ENCODE measurements at regions not wholly inside any gene's neighbourhood (a gene's known extent, or its start where the extent isn't known, plus 50 kb on each side); places are given as distances from the start of the nearest gene placed in this dataset.

DNA sequence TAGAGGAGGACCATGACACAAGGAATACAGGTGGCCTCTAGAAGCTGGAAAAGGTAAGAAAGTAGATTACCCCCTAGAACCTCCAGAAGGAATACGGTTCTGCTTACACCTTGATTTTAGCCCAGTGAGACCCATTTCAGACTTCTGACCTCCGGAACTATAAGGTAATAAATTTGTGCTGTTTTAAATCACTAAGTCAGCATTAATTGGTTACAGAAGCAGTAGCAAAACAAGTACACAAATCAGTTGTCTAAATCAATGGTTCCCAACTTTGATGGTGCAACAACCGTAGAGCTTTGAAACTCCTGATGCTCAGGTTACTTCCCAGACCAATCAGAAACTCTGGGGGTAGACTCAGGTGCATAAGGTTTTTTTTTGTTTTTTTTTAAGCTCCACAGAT, 113.6 kb downstream of the RTL9 start:
- no peak overlapping the region for H4K5ac ChIP-seq (ENCODE audit: low read length)
- no peak overlapping the region for H3K4me2 ChIP-seq (ENCODE audit: low read length)
- H3K27me3 ChIP-seq (ENCODE audit: insufficient read depth, low read length, poor library complexity), result no peaks in the 10 kb centered on the region
- no peak overlapping the region for H3K9ac ChIP-seq (ENCODE audit: low read length)
- no peak overlapping the region for H3K56ac ChIP-seq (ENCODE audit: low read length)
- no peak overlapping the region for H3K4me3 ChIP-seq (ENCODE audit: low read length)
- H3K23ac ChIP-seq (ENCODE audit: low read length), result no peak overlapping the region
- no peak overlapping the region for H2BK15ac ChIP-seq (replicated peaks; ENCODE audit: low read depth)
- H3K4ac ChIP-seq (ENCODE audit: low read depth, low read length), result no peak overlapping the region
- H2BK5ac ChIP-seq (ENCODE audit: low read length), result no peak overlapping the region
- H2BK120ac ChIP-seq (ENCODE audit: low read depth, low read length), result no peak overlapping the region
- H3K36me3 ChIP-seq (ENCODE audit: control insufficient read depth, insufficient read depth, low read length), result no peaks in the 10 kb centered on the region
- no peak overlapping the region for H3K18ac ChIP-seq (ENCODE audit: low read length)
- no peaks in the 10 kb centered on the region for H3K79me1 ChIP-seq (ENCODE audit: low read length)
- no peaks in the 10 kb centered on the region for H3K79me2 ChIP-seq (ENCODE audit: control insufficient read depth, insufficient read depth, low read length)
- WGBS (ENCODE audit: extremely low coverage, insufficient coverage, low lambda C conversion rate), result no CpG with 5 or more reads among the region's 3 CpGs
- no peak overlapping the region for H2AK5ac ChIP-seq (ENCODE audit: low read length)
- H4K8ac ChIP-seq (ENCODE audit: low read depth, low read length), result no peak overlapping the region
- H3K27ac ChIP-seq (ENCODE audit: low read depth, low read length), result no peak overlapping the region
- no peak for DNase-seq
- H3K4me1 ChIP-seq (ENCODE audit: control insufficient read depth, low read depth, low read length), result no peaks in the 10 kb centered on the region

DNA sequence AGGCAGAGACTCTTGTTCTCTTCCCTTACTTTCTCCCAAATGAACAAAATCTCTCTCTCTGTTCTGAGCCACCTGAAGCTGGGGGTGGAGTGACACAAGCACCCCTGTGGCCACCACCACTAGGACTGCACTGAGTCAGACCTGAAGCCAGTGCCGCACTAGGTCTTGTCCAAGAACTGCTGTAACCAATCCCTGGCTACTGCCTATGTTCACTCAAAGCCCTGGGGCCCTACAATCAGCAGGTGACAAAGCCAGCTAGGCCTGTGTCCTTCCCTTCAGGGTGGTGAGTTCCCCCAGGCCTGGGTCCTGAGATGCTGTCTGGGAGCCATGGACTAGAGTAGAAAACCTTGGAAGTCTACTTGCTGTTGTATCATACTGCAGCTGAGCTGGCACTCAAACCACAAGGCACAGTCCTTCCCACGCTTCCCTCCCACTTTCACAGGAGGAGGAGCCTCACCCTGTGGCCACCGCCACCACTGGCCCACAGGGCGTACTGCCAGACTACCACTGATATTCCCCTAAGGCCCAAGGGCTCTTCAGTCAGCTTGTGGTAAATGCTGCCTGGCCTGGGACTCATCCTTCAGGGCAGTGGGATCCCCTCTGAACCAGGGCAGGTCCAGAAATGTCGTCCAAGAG, 119.1 kb downstream of the RTL9 start:
- no CpG with 5 or more reads among the region's 5 CpGs for WGBS (ENCODE audit: extremely low coverage, insufficient coverage, low lambda C conversion rate)
- DNase-seq, result peak; percentile 2

DNA sequence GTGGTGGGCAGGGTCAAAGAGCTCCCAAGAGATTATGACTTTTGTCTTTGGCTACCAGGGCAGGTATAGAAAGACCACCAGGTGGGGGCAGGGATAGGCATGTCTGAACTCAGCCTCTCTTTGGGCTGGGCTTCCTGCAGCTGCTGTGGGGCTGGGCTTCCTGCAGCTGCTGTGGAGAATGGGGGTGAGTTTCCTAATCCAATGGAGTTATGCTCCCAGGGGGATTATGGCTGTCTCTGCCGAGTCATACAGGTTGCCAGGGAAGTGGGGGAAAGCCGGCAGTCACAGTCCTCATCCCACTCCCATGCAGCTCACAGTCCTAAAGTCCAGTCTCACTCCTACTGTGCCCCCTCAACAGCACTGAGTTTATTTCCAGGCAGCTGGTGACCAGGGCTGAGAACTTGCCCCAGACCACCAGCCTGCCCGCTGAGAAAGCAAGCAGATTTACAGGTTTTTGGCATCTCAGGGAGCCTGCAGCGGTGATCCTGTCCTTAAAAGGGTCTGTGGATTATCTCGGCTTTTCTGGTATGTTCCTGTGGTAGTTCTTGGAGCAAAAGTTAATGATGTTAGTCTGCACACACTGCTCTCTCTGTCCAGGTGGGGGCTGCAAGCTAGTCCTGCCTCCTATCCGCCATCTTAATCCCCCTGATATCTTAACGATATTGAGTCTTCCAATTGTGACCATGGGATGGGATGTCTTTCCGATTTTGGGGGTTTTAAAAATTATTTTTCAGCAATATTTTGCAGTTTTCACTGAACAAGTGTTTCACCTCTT, 133.4 kb downstream of the RTL9 start:
- Histone ChIP-seq H3K79me1 (ENCODE audit: low read length) (no peaks in the 10 kb centered on the region), H3K4me3 (ENCODE audit: low read length) (no peak overlapping the region), H2BK5ac (ENCODE audit: low read length) (no peak overlapping the region), H4K5ac (ENCODE audit: low read length) (no peak overlapping the region), H3K23ac (ENCODE audit: low read length) (no peak overlapping the region), H4K8ac (ENCODE audit: low read depth, low read length) (no peak overlapping the region), H3K18ac (ENCODE audit: low read length) (no peak overlapping the region), H2BK120ac (ENCODE audit: low read depth, low read length) (no peak overlapping the region), H3K79me2 (ENCODE audit: control insufficient read depth, insufficient read depth, low read length) (no peaks in the 10 kb centered on the region), H3K27me3 (ENCODE audit: insufficient read depth, low read length, poor library complexity) (no peaks in the 10 kb centered on the region), H3K4me2 (ENCODE audit: low read length) (no peak overlapping the region), H3K9ac (ENCODE audit: low read length) (no peak overlapping the region), H3K36me3 (ENCODE audit: control insufficient read depth, insufficient read depth, low read length) (no peaks in the 10 kb centered on the region), H2AK5ac (ENCODE audit: low read length) (no peak overlapping the region), H3K56ac (ENCODE audit: low read length) (no peak overlapping the region), H3K27ac (ENCODE audit: low read depth, low read length) (no peak overlapping the region), H3K4ac (ENCODE audit: low read depth, low read length) (no peak overlapping the region), H2BK15ac (replicated peaks; ENCODE audit: low read depth) (no peak overlapping the region), H3K4me1 (ENCODE audit: control insufficient read depth, low read depth, low read length) (no peaks in the 10 kb centered on the region)
- no CpG with 5 or more reads among the region's 8 CpGs for WGBS (ENCODE audit: extremely low coverage, insufficient coverage, low lambda C conversion rate)
- DNase-seq, result no peak

More for the DNA sequence above, 119.1 kb downstream of the RTL9 start:
- Histone ChIP-seq H4K5ac (ENCODE audit: low read length) (no peak overlapping the region), H3K23ac (ENCODE audit: low read length) (no peak overlapping the region), H2BK120ac (ENCODE audit: low read depth, low read length) (no peak overlapping the region), H2BK15ac (replicated peaks; ENCODE audit: low read depth) (no peak overlapping the region), H3K56ac (ENCODE audit: low read length) (no peak overlapping the region), H3K27me3 (ENCODE audit: insufficient read depth, low read length, poor library complexity) (no peaks in the 10 kb centered on the region), H2BK5ac (ENCODE audit: low read length) (no peak overlapping the region), H3K79me2 (ENCODE audit: control insufficient read depth, insufficient read depth, low read length) (no peaks in the 10 kb centered on the region), H3K4ac (ENCODE audit: low read depth, low read length) (no peak overlapping the region), H4K8ac (ENCODE audit: low read depth, low read length) (no peak overlapping the region), H3K18ac (ENCODE audit: low read length) (no peak overlapping the region), H3K4me2 (ENCODE audit: low read length) (no peak overlapping the region), H3K4me3 (ENCODE audit: low read length) (no peak overlapping the region), H2AK5ac (ENCODE audit: low read length) (no peak overlapping the region), H3K36me3 (ENCODE audit: control insufficient read depth, insufficient read depth, low read length) (no peaks in the 10 kb centered on the region), H3K4me1 (ENCODE audit: control insufficient read depth, low read depth, low read length) (no peaks in the 10 kb centered on the region), H3K79me1 (ENCODE audit: low read length) (no peaks in the 10 kb centered on the region), H3K27ac (ENCODE audit: low read depth, low read length) (no peak overlapping the region), H3K9ac (ENCODE audit: low read length) (no peak overlapping the region)

DNA sequence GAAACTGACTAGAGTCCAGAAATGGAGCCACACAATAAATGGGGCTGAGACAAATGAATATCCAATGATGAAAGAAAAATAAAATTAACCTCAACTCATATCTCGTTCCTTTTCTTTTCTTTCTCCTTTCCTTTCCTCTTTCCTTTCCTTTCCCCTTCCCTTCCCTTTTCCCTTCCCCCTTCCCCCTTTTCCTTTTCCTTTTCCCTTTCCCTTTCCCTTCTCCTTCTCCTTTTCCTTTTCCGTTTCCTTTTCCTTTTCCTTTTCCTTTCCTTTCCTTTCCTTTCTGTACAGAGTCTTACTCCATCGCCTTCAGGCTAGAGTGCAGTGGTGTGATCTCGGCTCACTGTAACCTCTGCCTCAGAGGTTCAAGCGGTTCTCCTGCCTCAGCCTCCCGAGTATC, 146.3 kb downstream of the RTL9 start:
- H3K27me3 ChIP-seq (ENCODE audit: insufficient read depth, low read length, poor library complexity), result no peaks in the 10 kb centered on the region
- H3K27ac ChIP-seq (ENCODE audit: low read depth, low read length), result no peak overlapping the region
- no peak overlapping the region for H3K4me3 ChIP-seq (ENCODE audit: low read length)
- no peaks in the 10 kb centered on the region for H3K4me1 ChIP-seq (ENCODE audit: control insufficient read depth, low read depth, low read length)
- no peak overlapping the region for H3K4ac ChIP-seq (ENCODE audit: low read depth, low read length)
- no peak overlapping the region for H3K18ac ChIP-seq (ENCODE audit: low read length)
- H2BK15ac ChIP-seq (replicated peaks; ENCODE audit: low read depth), result no peak overlapping the region
- no peak overlapping the region for H3K23ac ChIP-seq (ENCODE audit: low read length)
- H3K9ac ChIP-seq (ENCODE audit: low read length), result no peak overlapping the region
- H2BK120ac ChIP-seq (ENCODE audit: low read depth, low read length), result no peak overlapping the region
- WGBS (ENCODE audit: extremely low coverage, insufficient coverage, low lambda C conversion rate), result no CpG with 5 or more reads among the region's 6 CpGs
- no peaks in the 10 kb centered on the region for H3K79me2 ChIP-seq (ENCODE audit: control insufficient read depth, insufficient read depth, low read length)
- H3K79me1 ChIP-seq (ENCODE audit: low read length), result no peaks in the 10 kb centered on the region
- no peak overlapping the region for H2AK5ac ChIP-seq (ENCODE audit: low read length)
- no peak overlapping the region for H4K8ac ChIP-seq (ENCODE audit: low read depth, low read length)
- no peak overlapping the region for H3K4me2 ChIP-seq (ENCODE audit: low read length)
- no peaks in the 10 kb centered on the region for H3K36me3 ChIP-seq (ENCODE audit: control insufficient read depth, insufficient read depth, low read length)
- H4K5ac ChIP-seq (ENCODE audit: low read length), result no peak overlapping the region
- no peak for DNase-seq
- no peak overlapping the region for H3K56ac ChIP-seq (ENCODE audit: low read length)
- no peak overlapping the region for H2BK5ac ChIP-seq (ENCODE audit: low read length)

DNA sequence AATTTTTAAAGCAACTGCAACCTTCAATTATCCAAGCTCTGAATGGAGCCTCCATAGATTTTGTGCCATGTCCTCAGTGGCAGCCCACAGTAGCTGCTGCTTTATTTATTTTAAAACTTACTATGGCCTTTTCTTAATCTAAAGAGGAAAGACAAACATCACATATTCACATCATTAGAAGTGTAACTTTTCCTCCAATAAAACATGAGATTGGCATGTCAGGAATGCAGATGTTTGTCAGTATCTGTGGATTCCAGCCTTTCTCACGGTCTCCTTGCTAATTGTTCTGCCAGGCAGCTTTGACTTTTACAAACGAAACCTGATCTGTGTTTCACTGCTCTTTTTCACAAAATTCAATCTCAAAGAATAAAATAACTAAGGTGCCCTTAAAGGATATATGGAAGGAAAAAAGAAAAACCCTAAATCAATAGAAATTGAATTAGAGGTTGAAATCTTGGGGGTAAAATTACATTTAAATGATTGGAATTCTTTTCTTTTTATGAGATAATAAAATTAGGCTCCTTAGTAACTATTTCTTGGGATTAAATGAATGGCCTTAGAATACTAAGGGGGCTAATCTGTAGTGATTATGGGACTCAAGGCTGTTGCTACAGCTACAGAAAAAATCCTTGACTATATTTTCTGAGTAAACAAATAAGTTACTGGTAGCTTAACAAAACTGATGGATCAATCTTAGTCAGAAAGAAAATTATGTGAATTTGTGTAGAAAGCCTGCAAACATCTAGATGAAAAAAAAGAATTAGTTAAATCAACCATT, 151.3 kb downstream of the RTL9 start:
- Histone ChIP-seq H3K27ac (ENCODE audit: low read depth, low read length) (no peak overlapping the region), H4K5ac (ENCODE audit: low read length) (no peak overlapping the region)

More for the DNA sequence above, 151.3 kb downstream of the RTL9 start:
- peak; percentile 89 for DNase-seq
- Histone ChIP-seq H3K27me3 (ENCODE audit: insufficient read depth, low read length, poor library complexity) (no peaks in the 10 kb centered on the region), H2BK15ac (replicated peaks; ENCODE audit: low read depth) (no peak overlapping the region), H3K4me2 (ENCODE audit: low read length) (no peak overlapping the region), H3K4me3 (ENCODE audit: low read length) (no peak overlapping the region), H4K8ac (ENCODE audit: low read depth, low read length) (no peak overlapping the region), H2AK5ac (ENCODE audit: low read length) (no peak overlapping the region), H3K4ac (ENCODE audit: low read depth, low read length) (no peak overlapping the region), H3K79me1 (ENCODE audit: low read length) (no peaks in the 10 kb centered on the region), H3K56ac (ENCODE audit: low read length) (no peak overlapping the region), H3K36me3 (ENCODE audit: control insufficient read depth, insufficient read depth, low read length) (no peaks in the 10 kb centered on the region), H3K79me2 (ENCODE audit: control insufficient read depth, insufficient read depth, low read length) (no peaks in the 10 kb centered on the region), H2BK120ac (ENCODE audit: low read depth, low read length) (no peak overlapping the region), H2BK5ac (ENCODE audit: low read length) (no peak overlapping the region), H3K18ac (ENCODE audit: low read length) (no peak overlapping the region), H3K23ac (ENCODE audit: low read length) (no peak overlapping the region), H3K9ac (ENCODE audit: low read length) (no peak overlapping the region), H3K4me1 (ENCODE audit: control insufficient read depth, low read depth, low read length) (no peaks in the 10 kb centered on the region)
- WGBS (ENCODE audit: extremely low coverage, insufficient coverage, low lambda C conversion rate), result no CpG with 5 or more reads among the region's 2 CpGs
